ENCODE measurements at regions not wholly inside any gene's neighbourhood (a gene's known extent, or its start where the extent isn't known, plus 50 kb on each side); places are given as distances from the start of the nearest gene placed in this dataset.

DNA sequence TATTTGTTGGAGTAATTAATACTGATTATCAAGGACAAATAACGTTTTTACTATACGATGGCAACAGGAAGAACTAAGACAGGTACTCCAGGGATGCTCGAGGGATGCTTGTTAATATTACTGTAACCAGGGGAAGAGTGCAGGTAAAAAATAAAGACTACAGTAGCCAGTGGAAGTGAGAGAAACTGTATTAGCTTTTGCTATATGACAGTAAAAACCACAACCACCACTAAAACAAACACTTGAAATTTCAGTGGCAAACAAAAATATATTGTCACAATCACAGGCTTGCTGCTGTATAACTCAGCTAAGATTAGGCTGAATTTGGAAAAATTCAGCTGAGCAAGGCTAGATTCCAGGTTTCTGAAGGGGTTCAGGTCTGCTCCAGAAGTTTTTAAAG is 812.6 kb upstream of the ADGRL4 start:
- intact Hi-C loops (cut with micrococcal nuclease; ENCODE audit: unreplicated experiment) (no loop called here), in situ Hi-C loops (cut with HindIII; ENCODE audit: extremely low pct_ligation_motif_present, low pct_unique_long_range_greater_than_20kb) (no loop called here)
- BruUV-seq (replicated peaks), result no TSS peak
- H3K4me1 ChIP-seq (ENCODE audit: insufficient read depth, low read length), result no peaks in the 10 kb centered on the region
- FAIRE-seq (no peak), DNase-seq (ENCODE audit: low spot score) (no peak), ATAC-seq (no peak)
- no peak overlapping the region for H3K9ac ChIP-seq (ENCODE audit: insufficient read depth, low read depth, low read length)
- 0% methylated on average over 3 of the region's 3 CpGs for WGBS (ENCODE audit: low lambda C conversion rate)
- H3K4me3 ChIP-seq (replicated peaks in 1 of 3; ENCODE audit: insufficient read depth in 1 of 3, low read depth in 2 of 3, low read length in 3 of 3), result no peak overlapping the region
- peaks cover 82% of the 10 kb centered on the region for H3K9me3 ChIP-seq (ENCODE audit: low read length)
- no peaks in the 10 kb centered on the region for H3K27me3 ChIP-seq (ENCODE audit: control insufficient read depth in 1 of 2, insufficient read depth in 2 of 2, low read length in 2 of 2)
- no peaks in the 10 kb centered on the region for H3K36me3 ChIP-seq (replicated peaks in 1 of 2; ENCODE audit: control insufficient read depth in 1 of 2, insufficient read depth in 2 of 2, low read length in 2 of 2)
- ChIA-PET CTCF (ENCODE audit: low intra/inter-chr PET ratio, low total read pairs) (no interaction called here), POLR2A (no interaction called here)
- no peak overlapping the region for H3K4me2 ChIP-seq (ENCODE audit: low read depth, low read length)
- H2AFZ ChIP-seq (ENCODE audit: low read length), result no peak overlapping the region
- H3K27ac ChIP-seq (ENCODE audit: extremely low read length, insufficient read depth, low read length), result no peak overlapping the region
- no peaks in the 10 kb centered on the region for H4K20me1 ChIP-seq (ENCODE audit: insufficient read depth, low read length)
- H3K79me2 ChIP-seq (ENCODE audit: insufficient read depth, low read length), result no peaks in the 10 kb centered on the region
- TF ChIP-seq, protein P1, sequence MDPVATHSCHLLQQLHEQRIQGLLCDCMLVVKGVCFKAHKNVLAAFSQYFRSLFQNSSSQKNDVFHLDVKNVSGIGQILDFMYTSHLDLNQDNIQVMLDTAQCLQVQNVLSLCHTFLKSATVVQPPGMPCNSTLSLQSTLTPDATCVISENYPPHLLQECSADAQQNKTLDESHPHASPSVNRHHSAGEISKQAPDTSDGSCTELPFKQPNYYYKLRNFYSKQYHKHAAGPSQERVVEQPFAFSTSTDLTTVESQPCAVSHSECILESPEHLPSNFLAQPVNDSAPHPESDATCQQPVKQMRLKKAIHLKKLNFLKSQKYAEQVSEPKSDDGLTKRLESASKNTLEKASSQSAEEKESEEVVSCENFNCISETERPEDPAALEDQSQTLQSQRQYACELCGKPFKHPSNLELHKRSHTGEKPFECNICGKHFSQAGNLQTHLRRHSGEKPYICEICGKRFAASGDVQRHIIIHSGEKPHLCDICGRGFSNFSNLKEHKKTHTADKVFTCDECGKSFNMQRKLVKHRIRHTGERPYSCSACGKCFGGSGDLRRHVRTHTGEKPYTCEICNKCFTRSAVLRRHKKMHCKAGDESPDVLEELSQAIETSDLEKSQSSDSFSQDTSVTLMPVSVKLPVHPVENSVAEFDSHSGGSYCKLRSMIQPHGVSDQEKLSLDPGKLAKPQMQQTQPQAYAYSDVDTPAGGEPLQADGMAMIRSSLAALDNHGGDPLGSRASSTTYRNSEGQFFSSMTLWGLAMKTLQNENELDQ (CRISPR knock-in tag; IDR thresholded peaks at IDR 0.05; ENCODE audit: borderline replicate concordance), result no peak
- no peak for TF ChIP-seq IKZF4 (CRISPR knock-in tag; IDR thresholded peaks at IDR 0.05; ENCODE audit: borderline replicate concordance, low read depth, not compliant biosample characterization)
- TF ChIP-seq RELA (CRISPR knock-in tag; IDR thresholded peaks at IDR 0.05), result no peak
- TF ChIP-seq, protein P2, sequence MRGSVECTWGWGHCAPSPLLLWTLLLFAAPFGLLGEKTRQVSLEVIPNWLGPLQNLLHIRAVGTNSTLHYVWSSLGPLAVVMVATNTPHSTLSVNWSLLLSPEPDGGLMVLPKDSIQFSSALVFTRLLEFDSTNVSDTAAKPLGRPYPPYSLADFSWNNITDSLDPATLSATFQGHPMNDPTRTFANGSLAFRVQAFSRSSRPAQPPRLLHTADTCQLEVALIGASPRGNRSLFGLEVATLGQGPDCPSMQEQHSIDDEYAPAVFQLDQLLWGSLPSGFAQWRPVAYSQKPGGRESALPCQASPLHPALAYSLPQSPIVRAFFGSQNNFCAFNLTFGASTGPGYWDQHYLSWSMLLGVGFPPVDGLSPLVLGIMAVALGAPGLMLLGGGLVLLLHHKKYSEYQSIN (CRISPR knock-in tag; IDR thresholded peaks at IDR 0.05; ENCODE audit: borderline replicate concordance), result no peak
- TF ChIP-seq GATAD2A (CRISPR knock-in tag; IDR thresholded peaks at IDR 0.05), result no peak
- no peak for TF ChIP-seq MAZ (IDR thresholded peaks at IDR 0.05; ENCODE audit: borderline replicate concordance, low read depth, low read length)
- TF ChIP-seq MAZ (CRISPR knock-in tag; IDR thresholded peaks at IDR 0.05; ENCODE audit: low read depth), result no peak
- TF ChIP-seq NFE2L2 (IDR thresholded peaks at IDR 0.05; ENCODE audit: low read length), result no peak
- no peak for TF ChIP-seq ZNF343 (CRISPR knock-in tag; IDR thresholded peaks at IDR 0.05)
- TF ChIP-seq SYNCRIP (IDR thresholded peaks at IDR 0.05; ENCODE audit: insufficient read depth, low read depth, low read length), result no peak
- no peak for TF ChIP-seq ZNF792 (CRISPR knock-in tag; IDR thresholded peaks at IDR 0.05)
- TF ChIP-seq, protein P3, sequence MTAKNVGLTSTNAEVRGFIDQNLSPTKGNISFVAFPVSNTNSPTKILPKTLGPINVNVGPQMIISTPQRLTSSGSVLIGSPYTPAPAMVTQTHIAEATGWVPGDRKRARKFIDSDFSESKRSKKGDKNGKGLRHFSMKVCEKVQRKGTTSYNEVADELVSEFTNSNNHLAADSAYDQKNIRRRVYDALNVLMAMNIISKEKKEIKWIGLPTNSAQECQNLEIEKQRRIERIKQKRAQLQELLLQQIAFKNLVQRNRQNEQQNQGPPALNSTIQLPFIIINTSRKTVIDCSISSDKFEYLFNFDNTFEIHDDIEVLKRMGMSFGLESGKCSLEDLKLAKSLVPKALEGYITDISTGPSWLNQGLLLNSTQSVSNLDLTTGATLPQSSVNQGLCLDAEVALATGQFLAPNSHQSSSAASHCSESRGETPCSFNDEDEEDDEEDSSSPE (CRISPR knock-in tag; IDR thresholded peaks at IDR 0.05), result no peak
- TF ChIP-seq, protein P4, sequence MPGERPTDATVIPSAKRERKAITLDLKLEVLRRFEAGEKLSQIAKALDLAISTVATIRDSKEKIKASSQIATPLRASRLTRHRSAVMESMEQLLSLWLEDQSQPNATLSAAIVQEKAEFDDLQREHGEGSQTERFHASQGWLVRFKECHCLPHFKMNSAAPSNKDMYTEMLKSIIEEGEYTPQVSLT (CRISPR knock-in tag; IDR thresholded peaks at IDR 0.05; ENCODE audit: borderline replicate concordance, low read depth), result no peak
- no peak for TF ChIP-seq SOX5 (CRISPR knock-in tag; IDR thresholded peaks at IDR 0.05; ENCODE audit: borderline replicate concordance)

Measured in HepG2 (cell line).